Stimulated activated CD4-positive, alpha-beta T cell treated with anti-CD3 and anti-CD28 coated beads, Interleukin-2, amount 100 ng/mL, for 48 hours (primary cell): ENCODE measurements at regions not wholly inside any gene's neighbourhood (a gene's known extent, or its start where the extent isn't known, plus 50 kb on each side); places are given as distances from the start of the nearest gene placed in this dataset.

Experiments
- DNase-seq, 2 donors: peaks; one replicate each; pipeline ENCODE4 v3.0.0-alpha.2; 2020

GRCh38 chr2:9156483-9156882 is 50.1 kb upstream of the ASAP2 start:
- DNase-seq = no peak

GRCh38 chr2:9154061-9154460 is 52.6 kb upstream of the ASAP2 start:
- DNase-seq = no peak

- DNase-seq = no peak
Observed at GRCh38 chr2:9153643-9153980, 53.0 kb upstream of the ASAP2 start.

- no peak for DNase-seq
Observed at GRCh38 chr2:9152975-9153642, 53.5 kb upstream of the ASAP2 start.

GRCh38 chr2:9150906-9151305 is 55.7 kb upstream of the ASAP2 start:
- DNase-seq = no peak

GRCh38 chr2:9150568-9150900 is 56.1 kb upstream of the ASAP2 start:
- no peak for DNase-seq

GRCh38 chr2:9149726-9150567 is 56.7 kb upstream of the ASAP2 start:
- DNase-seq = no peak

GRCh38 chr2:9149388-9149660 is 57.3 kb upstream of the ASAP2 start:
- no peak for DNase-seq

- no peak for DNase-seq
Observed at GRCh38 chr2:9146646-9147045, 60.0 kb upstream of the ASAP2 start.

- DNase-seq = no peak
Observed at GRCh38 chr2:9145752-9146430, 60.7 kb upstream of the ASAP2 start.

- DNase-seq = no peak
Observed at GRCh38 chr2:9145109-9145751, 61.4 kb upstream of the ASAP2 start.

GRCh38 chr2:9144617-9145016 is 62.0 kb upstream of the ASAP2 start:
- no peak for DNase-seq

- DNase-seq = no peak
Observed at GRCh38 chr2:9144046-9144445, 62.6 kb upstream of the ASAP2 start.

GRCh38 chr2:9143264-9143815 is 63.3 kb upstream of the ASAP2 start:
- no peak for DNase-seq

GRCh38 chr2:9142551-9143263 is 63.9 kb upstream of the ASAP2 start:
- peak; percentile 90 to 92 for DNase-seq

- DNase-seq = no peak
Observed at GRCh38 chr2:9141706-9142460, 64.7 kb upstream of the ASAP2 start.

- no peak for DNase-seq
Observed at GRCh38 chr2:9141091-9141667, 65.4 kb upstream of the ASAP2 start.

GRCh38 chr2:9140645-9141044 is 66.0 kb upstream of the ASAP2 start:
- no peak for DNase-seq

GRCh38 chr2:9139491-9140443 is 66.8 kb upstream of the ASAP2 start:
- DNase-seq = peak; percentile 71 to 76

- DNase-seq = no peak
Observed at GRCh38 chr2:9137379-9138150, 69.0 kb upstream of the ASAP2 start.
